ENCODE measurements at regions not wholly inside any gene's neighbourhood (a gene's known extent, or its start where the extent isn't known, plus 50 kb on each side); places are given as distances from the start of the nearest gene placed in this dataset.

GRCh38 chr14:105919458-105920150, 393.2 kb downstream of the TMEM121 start:
- TF ChIP-seq POLR2A (IDR thresholded peaks at IDR 0.05) (no peak), CTCF (IDR thresholded peaks at IDR 0.05) (no peak)

Data from heart left ventricle (tissue), 13 donors.